ENCODE measurements at regions not wholly inside any gene's neighbourhood (a gene's known extent, or its start where the extent isn't known, plus 50 kb on each side); places are given as distances from the start of the nearest gene placed in this dataset.
"Not testable (repeated sequence)": the region's sequence is repeated elsewhere in the genome, so short reads cannot be mapped to it uniquely, and the experiment has no call there.

DNA sequence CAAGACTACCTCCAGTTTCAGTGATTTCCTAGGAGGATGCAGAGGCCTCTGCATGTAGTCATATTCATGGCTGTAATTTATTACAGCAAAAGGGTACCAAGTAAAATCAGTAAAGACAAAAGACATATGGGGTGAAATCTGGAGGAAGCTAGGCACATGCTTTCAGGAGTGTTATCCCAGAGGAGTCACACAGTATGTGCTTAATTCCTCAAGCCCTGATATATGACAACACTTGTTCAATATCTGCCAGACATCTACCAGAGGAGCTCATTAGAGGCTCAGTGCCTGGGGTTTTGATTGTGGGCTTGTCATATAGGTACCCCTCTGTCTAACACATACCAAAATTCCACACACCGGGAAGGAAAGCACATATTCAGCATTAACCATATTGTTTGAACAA, 283.8 kb downstream of the CXCL12 start:
- CTCF ChIA-PET = no interaction called here
- intact Hi-C loops (cut with micrococcal nuclease) = no loop called here
- BruUV-seq (replicated peaks) = no TSS peak
- no peak for DNase-seq (ENCODE audit: low read depth, low spot score)
- RAD21 ChIA-PET (ENCODE audit: low non-redundant PET in 1 of 2, low total read pairs in 2 of 2, uncharacterized antibody in 2 of 2, unreplicated experiment in 2 of 2) = no interaction called here
- Histone ChIP-seq H3K9ac (ENCODE audit: low read length) (no peak overlapping the region), H3K4me1 (ENCODE audit: control insufficient read depth in 1 of 2, insufficient read depth in 2 of 2, low read length in 2 of 2) (no peaks in the 10 kb centered on the region), H3K79me2 (ENCODE audit: insufficient read depth, low read length) (no peaks in the 10 kb centered on the region), H3K9me2 (ENCODE audit: insufficient read depth) (no peaks in the 10 kb centered on the region), H4K20me1 (ENCODE audit: insufficient read depth) (no peaks in the 10 kb centered on the region), H3K27me3 (ENCODE audit: insufficient read depth, low read length) (no peaks in the 10 kb centered on the region; the same call in 1 of the 2 replicates), H3K27ac (ENCODE audit: low read depth, low read length) (no peak overlapping the region), H3K36me3 (ENCODE audit: control insufficient read depth in 1 of 2, insufficient read depth in 2 of 2, low read length in 2 of 2) (no peaks in the 10 kb centered on the region), H3K4me2 (ENCODE audit: low read length) (no peak overlapping the region), H2AFZ (ENCODE audit: low read depth, low read length, poor library complexity, severe bottlenecking) (no peak overlapping the region), H3K9me3 (ENCODE audit: control insufficient read depth in 1 of 2, insufficient read depth in 1 of 2, low read depth in 1 of 2, low read length in 2 of 2) (no peaks in the 10 kb centered on the region), H3K4me3 (replicated peaks in 1 of 2; ENCODE audit: low read depth in 1 of 2, low read length in 2 of 2) (no peak overlapping the region)
- POLR2A ChIA-PET = no interaction called here
- no peak for TF ChIP-seq JUND (IDR thresholded peaks at IDR 0.05)
- no peak for ATAC-seq

DNA sequence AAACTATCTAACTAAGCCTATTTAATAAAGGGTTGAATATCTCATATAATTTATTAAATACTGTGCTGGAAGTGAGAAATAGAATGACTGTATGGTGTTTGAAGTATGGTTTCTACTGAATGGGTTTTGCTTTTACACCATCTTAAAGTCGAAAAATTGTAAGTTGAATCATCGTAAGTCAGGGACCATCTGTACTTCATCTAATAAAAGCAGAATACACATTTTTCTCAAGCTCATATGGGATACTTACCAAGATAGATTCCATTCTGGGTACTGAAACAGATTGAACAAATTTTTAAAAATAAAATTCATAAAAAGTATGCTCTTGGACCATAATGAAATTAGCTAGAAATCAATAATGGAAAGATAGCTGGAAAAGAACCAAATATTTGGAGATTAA, 285.4 kb downstream of the CXCL12 start:
- intact Hi-C loops (cut with micrococcal nuclease) = no loop called here
- no peaks in the 10 kb centered on the region for H3K9me2 ChIP-seq (ENCODE audit: insufficient read depth)
- POLR2A ChIA-PET = no interaction called here
- no peak overlapping the region for H3K4me3 ChIP-seq (replicated peaks in 1 of 2; ENCODE audit: low read depth in 1 of 2, low read length in 2 of 2)
- TF ChIP-seq, protein P1, sequence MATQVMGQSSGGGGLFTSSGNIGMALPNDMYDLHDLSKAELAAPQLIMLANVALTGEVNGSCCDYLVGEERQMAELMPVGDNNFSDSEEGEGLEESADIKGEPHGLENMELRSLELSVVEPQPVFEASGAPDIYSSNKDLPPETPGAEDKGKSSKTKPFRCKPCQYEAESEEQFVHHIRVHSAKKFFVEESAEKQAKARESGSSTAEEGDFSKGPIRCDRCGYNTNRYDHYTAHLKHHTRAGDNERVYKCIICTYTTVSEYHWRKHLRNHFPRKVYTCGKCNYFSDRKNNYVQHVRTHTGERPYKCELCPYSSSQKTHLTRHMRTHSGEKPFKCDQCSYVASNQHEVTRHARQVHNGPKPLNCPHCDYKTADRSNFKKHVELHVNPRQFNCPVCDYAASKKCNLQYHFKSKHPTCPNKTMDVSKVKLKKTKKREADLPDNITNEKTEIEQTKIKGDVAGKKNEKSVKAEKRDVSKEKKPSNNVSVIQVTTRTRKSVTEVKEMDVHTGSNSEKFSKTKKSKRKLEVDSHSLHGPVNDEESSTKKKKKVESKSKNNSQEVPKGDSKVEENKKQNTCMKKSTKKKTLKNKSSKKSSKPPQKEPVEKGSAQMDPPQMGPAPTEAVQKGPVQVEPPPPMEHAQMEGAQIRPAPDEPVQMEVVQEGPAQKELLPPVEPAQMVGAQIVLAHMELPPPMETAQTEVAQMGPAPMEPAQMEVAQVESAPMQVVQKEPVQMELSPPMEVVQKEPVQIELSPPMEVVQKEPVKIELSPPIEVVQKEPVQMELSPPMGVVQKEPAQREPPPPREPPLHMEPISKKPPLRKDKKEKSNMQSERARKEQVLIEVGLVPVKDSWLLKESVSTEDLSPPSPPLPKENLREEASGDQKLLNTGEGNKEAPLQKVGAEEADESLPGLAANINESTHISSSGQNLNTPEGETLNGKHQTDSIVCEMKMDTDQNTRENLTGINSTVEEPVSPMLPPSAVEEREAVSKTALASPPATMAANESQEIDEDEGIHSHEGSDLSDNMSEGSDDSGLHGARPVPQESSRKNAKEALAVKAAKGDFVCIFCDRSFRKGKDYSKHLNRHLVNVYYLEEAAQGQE (IDR thresholded peaks at IDR 0.05; ENCODE audit: low read depth) = no peak
- no peak for TF ChIP-seq SRF (IDR thresholded peaks at IDR 0.05; ENCODE audit: low read depth)
- TF ChIP-seq SIN3A (IDR thresholded peaks at IDR 0.05; ENCODE audit: low read depth) = no peak
- TF ChIP-seq, protein P2, sequence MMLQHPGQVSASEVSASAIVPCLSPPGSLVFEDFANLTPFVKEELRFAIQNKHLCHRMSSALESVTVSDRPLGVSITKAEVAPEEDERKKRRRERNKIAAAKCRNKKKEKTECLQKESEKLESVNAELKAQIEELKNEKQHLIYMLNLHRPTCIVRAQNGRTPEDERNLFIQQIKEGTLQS (IDR thresholded peaks at IDR 0.05) = no peak
- CTCF ChIA-PET = no interaction called here
- no peak overlapping the region for H3K4me2 ChIP-seq (ENCODE audit: low read length)
- RAD21 ChIA-PET (ENCODE audit: low non-redundant PET in 1 of 2, low total read pairs in 2 of 2, uncharacterized antibody in 2 of 2, unreplicated experiment in 2 of 2) = no interaction called here
- no peaks in the 10 kb centered on the region for H3K9me3 ChIP-seq (ENCODE audit: control insufficient read depth in 1 of 2, insufficient read depth in 1 of 2, low read depth in 1 of 2, low read length in 2 of 2)
- DNase-seq (ENCODE audit: low read depth, low spot score) (no peak), ATAC-seq (no peak)
- no peaks in the 10 kb centered on the region for H4K20me1 ChIP-seq (ENCODE audit: insufficient read depth)
- H2AFZ ChIP-seq (ENCODE audit: low read depth, low read length, poor library complexity, severe bottlenecking) = no peak overlapping the region
- H3K79me2 ChIP-seq (ENCODE audit: insufficient read depth, low read length) = no peaks in the 10 kb centered on the region
- H3K27me3 ChIP-seq (ENCODE audit: insufficient read depth, low read length) = no peaks in the 10 kb centered on the region; the same call in 1 of the 2 replicates
- no peak overlapping the region for H3K9ac ChIP-seq (ENCODE audit: low read length)
- no TSS peak for BruUV-seq (replicated peaks)
- no peaks in the 10 kb centered on the region for H3K36me3 ChIP-seq (ENCODE audit: control insufficient read depth in 1 of 2, insufficient read depth in 2 of 2, low read length in 2 of 2)
- H3K27ac ChIP-seq (ENCODE audit: low read depth, low read length) = no peak overlapping the region
- no peaks in the 10 kb centered on the region for H3K4me1 ChIP-seq (ENCODE audit: control insufficient read depth in 1 of 2, insufficient read depth in 2 of 2, low read length in 2 of 2)

DNA sequence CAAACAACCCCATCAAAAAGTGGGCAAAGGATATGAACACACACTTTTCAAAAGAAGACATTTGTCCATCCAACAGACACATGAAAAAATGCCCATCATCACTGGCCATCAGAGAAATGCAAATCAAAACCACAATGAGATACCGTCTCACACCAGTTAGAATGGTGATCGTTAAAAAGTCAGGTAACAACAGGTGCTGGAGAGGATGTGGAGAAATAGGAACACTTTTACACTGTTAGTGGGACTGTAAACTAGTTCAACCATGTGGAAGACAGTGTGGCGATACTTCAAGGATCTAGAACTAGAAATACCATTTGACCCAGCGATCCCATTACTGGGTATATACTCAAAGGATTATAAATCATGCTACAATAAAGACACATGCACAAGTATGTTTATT, 288.7 kb downstream of the CXCL12 start:
- H3K4me1 ChIP-seq (ENCODE audit: control insufficient read depth in 1 of 2, insufficient read depth in 2 of 2, low read length in 2 of 2); POLR2A ChIA-PET; H3K9ac ChIP-seq (ENCODE audit: low read length); intact Hi-C loops (cut with micrococcal nuclease); H3K9me3 ChIP-seq (ENCODE audit: control insufficient read depth in 1 of 2, insufficient read depth in 1 of 2, low read depth in 1 of 2, low read length in 2 of 2); H4K20me1 ChIP-seq (ENCODE audit: insufficient read depth); H3K79me2 ChIP-seq (ENCODE audit: insufficient read depth, low read length); DNase-seq (ENCODE audit: low read depth, low spot score); H3K4me3 ChIP-seq (replicated peaks in 1 of 2; ENCODE audit: low read depth in 1 of 2, low read length in 2 of 2); H3K9me2 ChIP-seq (ENCODE audit: insufficient read depth); BruUV-seq (replicated peaks); H2AFZ ChIP-seq (ENCODE audit: low read depth, low read length, poor library complexity, severe bottlenecking); H3K27me3 ChIP-seq (ENCODE audit: insufficient read depth, low read length); RAD21 ChIA-PET (ENCODE audit: low non-redundant PET in 1 of 2, low total read pairs in 2 of 2, uncharacterized antibody in 2 of 2, unreplicated experiment in 2 of 2); H3K4me2 ChIP-seq (ENCODE audit: low read length); ATAC-seq; CTCF ChIA-PET; H3K36me3 ChIP-seq (ENCODE audit: control insufficient read depth in 1 of 2, insufficient read depth in 2 of 2, low read length in 2 of 2); H3K27ac ChIP-seq (ENCODE audit: low read depth, low read length): not testable (repeated sequence)

Measured in HCT116 (cell line).